ENCODE measurements at regions not wholly inside any gene's neighbourhood (a gene's known extent, or its start where the extent isn't known, plus 50 kb on each side); places are given as distances from the start of the nearest gene placed in this dataset.

DNA sequence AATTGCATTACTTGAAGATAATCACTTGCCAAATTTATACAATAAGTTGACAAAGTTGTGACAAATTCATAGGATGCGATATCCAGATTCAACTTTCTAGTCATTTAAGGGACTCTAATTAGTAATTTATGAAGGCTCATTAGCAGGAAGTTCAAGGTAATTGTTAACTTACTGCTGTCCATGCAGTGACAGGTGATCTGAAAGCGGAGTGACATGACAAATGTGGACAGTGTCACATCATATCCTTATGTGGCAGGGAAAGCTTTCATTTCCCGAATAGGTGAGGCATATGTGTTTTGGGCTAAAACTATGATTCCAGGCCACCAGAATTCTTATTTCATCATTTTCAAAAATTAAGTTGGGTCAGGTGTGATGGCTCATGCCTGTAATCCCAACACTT is 115.9 kb upstream of the BMP2 start:
- H3K27ac ChIP-seq (replicated peaks), result no peak overlapping the region
- TF ChIP-seq GABPA (IDR thresholded peaks at IDR 0.05; ENCODE audit: low read depth), result no peak
- TF ChIP-seq SPI1 (IDR thresholded peaks at IDR 0.05; ENCODE audit: borderline replicate concordance, low read depth), result no peak
- TF ChIP-seq, protein P1, sequence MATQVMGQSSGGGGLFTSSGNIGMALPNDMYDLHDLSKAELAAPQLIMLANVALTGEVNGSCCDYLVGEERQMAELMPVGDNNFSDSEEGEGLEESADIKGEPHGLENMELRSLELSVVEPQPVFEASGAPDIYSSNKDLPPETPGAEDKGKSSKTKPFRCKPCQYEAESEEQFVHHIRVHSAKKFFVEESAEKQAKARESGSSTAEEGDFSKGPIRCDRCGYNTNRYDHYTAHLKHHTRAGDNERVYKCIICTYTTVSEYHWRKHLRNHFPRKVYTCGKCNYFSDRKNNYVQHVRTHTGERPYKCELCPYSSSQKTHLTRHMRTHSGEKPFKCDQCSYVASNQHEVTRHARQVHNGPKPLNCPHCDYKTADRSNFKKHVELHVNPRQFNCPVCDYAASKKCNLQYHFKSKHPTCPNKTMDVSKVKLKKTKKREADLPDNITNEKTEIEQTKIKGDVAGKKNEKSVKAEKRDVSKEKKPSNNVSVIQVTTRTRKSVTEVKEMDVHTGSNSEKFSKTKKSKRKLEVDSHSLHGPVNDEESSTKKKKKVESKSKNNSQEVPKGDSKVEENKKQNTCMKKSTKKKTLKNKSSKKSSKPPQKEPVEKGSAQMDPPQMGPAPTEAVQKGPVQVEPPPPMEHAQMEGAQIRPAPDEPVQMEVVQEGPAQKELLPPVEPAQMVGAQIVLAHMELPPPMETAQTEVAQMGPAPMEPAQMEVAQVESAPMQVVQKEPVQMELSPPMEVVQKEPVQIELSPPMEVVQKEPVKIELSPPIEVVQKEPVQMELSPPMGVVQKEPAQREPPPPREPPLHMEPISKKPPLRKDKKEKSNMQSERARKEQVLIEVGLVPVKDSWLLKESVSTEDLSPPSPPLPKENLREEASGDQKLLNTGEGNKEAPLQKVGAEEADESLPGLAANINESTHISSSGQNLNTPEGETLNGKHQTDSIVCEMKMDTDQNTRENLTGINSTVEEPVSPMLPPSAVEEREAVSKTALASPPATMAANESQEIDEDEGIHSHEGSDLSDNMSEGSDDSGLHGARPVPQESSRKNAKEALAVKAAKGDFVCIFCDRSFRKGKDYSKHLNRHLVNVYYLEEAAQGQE (IDR thresholded peaks at IDR 0.05; ENCODE audit: insufficient replicate concordance, low read depth), result no peak
- no peak for TF ChIP-seq POLR2AphosphoS5 (IDR thresholded peaks at IDR 0.05; ENCODE audit: low read depth)
- TF ChIP-seq, protein P2, sequence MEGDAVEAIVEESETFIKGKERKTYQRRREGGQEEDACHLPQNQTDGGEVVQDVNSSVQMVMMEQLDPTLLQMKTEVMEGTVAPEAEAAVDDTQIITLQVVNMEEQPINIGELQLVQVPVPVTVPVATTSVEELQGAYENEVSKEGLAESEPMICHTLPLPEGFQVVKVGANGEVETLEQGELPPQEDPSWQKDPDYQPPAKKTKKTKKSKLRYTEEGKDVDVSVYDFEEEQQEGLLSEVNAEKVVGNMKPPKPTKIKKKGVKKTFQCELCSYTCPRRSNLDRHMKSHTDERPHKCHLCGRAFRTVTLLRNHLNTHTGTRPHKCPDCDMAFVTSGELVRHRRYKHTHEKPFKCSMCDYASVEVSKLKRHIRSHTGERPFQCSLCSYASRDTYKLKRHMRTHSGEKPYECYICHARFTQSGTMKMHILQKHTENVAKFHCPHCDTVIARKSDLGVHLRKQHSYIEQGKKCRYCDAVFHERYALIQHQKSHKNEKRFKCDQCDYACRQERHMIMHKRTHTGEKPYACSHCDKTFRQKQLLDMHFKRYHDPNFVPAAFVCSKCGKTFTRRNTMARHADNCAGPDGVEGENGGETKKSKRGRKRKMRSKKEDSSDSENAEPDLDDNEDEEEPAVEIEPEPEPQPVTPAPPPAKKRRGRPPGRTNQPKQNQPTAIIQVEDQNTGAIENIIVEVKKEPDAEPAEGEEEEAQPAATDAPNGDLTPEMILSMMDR (IDR thresholded peaks at IDR 0.05; ENCODE audit: insufficient read depth, low read length), result no peak
- no peaks in the 10 kb centered on the region for H3K27me3 ChIP-seq (ENCODE audit: insufficient read depth, poor library complexity, severe bottlenecking)
- no peak for DNase-seq (ENCODE audit: low read depth in 1 of 2, low spot score in 1 of 2)
- H3K4me3 ChIP-seq (replicated peaks; ENCODE audit: insufficient read depth, low read length), result no peak overlapping the region

DNA sequence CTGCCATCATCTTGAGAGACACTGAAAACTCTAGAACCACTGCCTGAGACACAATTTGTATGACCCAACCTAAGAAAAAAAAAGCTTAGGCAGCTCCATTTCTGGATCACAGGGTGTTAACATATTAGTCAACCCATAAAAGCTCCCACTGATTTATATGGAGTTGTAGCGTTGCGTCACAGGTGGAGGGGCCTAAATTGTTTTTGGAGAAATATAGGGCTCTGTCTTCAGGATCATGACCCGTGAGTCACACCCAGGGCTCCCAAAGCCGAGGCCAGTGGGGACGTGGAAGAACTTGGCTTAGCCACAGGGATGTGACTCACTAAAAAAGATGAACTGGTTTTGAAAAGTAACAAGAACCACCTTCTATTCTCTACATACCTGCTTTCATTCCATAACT is 116.5 kb upstream of the BMP2 start:
- no peak for DNase-seq (ENCODE audit: low read depth in 1 of 2, low spot score in 1 of 2)
- Histone ChIP-seq H3K27ac (replicated peaks) (no peak overlapping the region), H3K27me3 (ENCODE audit: insufficient read depth, poor library complexity, severe bottlenecking) (no peaks in the 10 kb centered on the region), H3K4me3 (replicated peaks; ENCODE audit: insufficient read depth, low read length) (no peak overlapping the region)
- TF ChIP-seq POLR2AphosphoS5 (IDR thresholded peaks at IDR 0.05; ENCODE audit: low read depth), result no peak
- TF ChIP-seq, protein P2 (IDR thresholded peaks at IDR 0.05; ENCODE audit: insufficient read depth, low read length), result no peak
- no peak for TF ChIP-seq SPI1 (IDR thresholded peaks at IDR 0.05; ENCODE audit: borderline replicate concordance, low read depth)
- TF ChIP-seq, protein P1 (IDR thresholded peaks at IDR 0.05; ENCODE audit: insufficient replicate concordance, low read depth), result no peak
- TF ChIP-seq GABPA (IDR thresholded peaks at IDR 0.05; ENCODE audit: low read depth), result no peak

DNA sequence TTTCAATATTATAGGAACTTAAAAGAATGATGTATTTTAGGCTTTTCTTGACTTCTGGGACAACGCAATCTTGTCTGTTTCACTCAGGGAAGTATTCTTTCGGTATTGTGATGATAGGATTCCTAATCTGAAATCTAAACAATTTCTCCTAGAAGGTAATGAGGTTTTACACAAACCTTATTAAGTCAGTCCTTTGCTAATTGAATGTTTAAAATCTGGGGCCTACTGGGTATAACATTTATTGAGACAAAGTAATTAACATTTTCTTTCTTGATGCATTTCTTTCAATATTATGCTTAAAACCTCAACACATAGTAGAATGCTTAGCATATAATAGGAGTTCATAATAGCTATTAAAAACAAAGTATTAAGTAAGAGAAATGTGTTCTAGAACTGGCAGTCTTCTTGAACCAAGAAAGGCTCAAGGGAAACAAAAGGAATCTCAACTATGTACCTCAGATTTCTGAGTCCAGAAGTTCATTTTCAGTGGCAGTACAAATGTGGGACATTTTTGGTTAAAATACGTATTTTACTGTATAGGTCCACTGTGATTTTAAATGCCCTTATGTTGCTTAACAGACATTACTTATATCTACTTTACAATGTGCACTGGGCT is 121.4 kb upstream of the BMP2 start:
- DNase-seq (ENCODE audit: low read depth in 1 of 2, low spot score in 1 of 2), result no peak
- no peak overlapping the region for H3K4me3 ChIP-seq (replicated peaks; ENCODE audit: insufficient read depth, low read length)
- H3K27me3 ChIP-seq (ENCODE audit: insufficient read depth, poor library complexity, severe bottlenecking), result no peaks in the 10 kb centered on the region
- TF ChIP-seq, protein P1 (IDR thresholded peaks at IDR 0.05; ENCODE audit: insufficient replicate concordance, low read depth), result no peak
- TF ChIP-seq, protein P2 (IDR thresholded peaks at IDR 0.05; ENCODE audit: insufficient read depth, low read length), result no peak
- H3K27ac ChIP-seq (replicated peaks), result no peak overlapping the region

Measured in HL-60 (cell line).